Skeletal muscle tissue (tissue), 3 donors: ENCODE measurements at regions not wholly inside any gene's neighbourhood (a gene's known extent, or its start where the extent isn't known, plus 50 kb on each side); places are given as distances from the start of the nearest gene placed in this dataset.

Source experiments
- H3K27ac ChIP-seq: one replicate; pipeline ENCODE4 v1.7.0; 2013; ENCODE audit warnings: mild to moderate bottlenecking, low read depth, low read length, inconsistent platforms
- H3K27me3 ChIP-seq, 3 donors: one replicate each; pipeline ENCODE4 v1.7.0; 2013; ENCODE audit warnings: low read length in 3 of 3; ENCODE audit not compliant: control insufficient read depth in 3 of 3, insufficient read depth in 3 of 3
- H3K36me3 ChIP-seq, 3 donors: one replicate each; pipeline ENCODE4 v1.7.0; 2013; ENCODE audit warnings: low read length in 3 of 3; ENCODE audit not compliant: control insufficient read depth in 3 of 3, insufficient read depth in 3 of 3
- H3K4me1 ChIP-seq, 3 donors: one replicate each; pipeline ENCODE4 v1.7.0; 2013; ENCODE audit warnings: low read length in 3 of 3, mild to moderate bottlenecking in 3 of 3; ENCODE audit not compliant: control insufficient read depth in 3 of 3, insufficient read depth in 3 of 3
- H3K4me3 ChIP-seq, 3 donors: one replicate each; pipeline ENCODE4 v1.7.0; 2013; ENCODE audit warnings: low read length in 3 of 3
- H3K9ac ChIP-seq, 3 donors: one replicate each; pipeline ENCODE4 v1.7.0; 2013; ENCODE audit warnings: low read length in 3 of 3, mild to moderate bottlenecking in 3 of 3, moderate library complexity in 2 of 3, low read depth in 1 of 3
- H3K9me3 ChIP-seq, 3 donors: one replicate each; pipeline ENCODE4 v1.7.0; 2013; ENCODE audit warnings: low read length in 3 of 3; ENCODE audit not compliant: control insufficient read depth in 3 of 3
- donor health status: Osteomylitis.

DNA sequence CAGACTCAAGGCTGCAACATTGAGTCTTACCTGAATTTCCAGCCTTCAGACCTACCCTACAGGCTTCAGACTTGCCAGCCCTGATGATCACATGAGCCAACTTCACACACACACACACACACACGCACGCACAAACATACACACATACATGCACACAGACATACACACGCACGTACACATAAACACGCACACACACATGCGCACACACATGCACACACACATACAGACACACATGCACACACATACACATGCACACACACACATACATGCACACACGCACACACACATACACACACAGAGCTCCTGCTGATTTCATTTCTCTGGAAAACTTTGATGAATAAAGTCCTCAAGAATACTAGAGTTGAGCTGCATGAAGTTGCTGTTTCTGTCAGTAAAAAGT is 78.3 kb upstream of the SLC2A1 start:
- no peaks in the 10 kb centered on the region for H3K4me1 ChIP-seq
- H3K9ac ChIP-seq, result no peak overlapping the region
- peaks cover 0 to 2% (median 0%) of the 10 kb centered on the region in 3 donors for H3K27me3 ChIP-seq
- no peak overlapping the region for H3K27ac ChIP-seq
- H3K4me3 ChIP-seq, result no peak overlapping the region
- no peaks in the 10 kb centered on the region for H3K36me3 ChIP-seq
- H3K9me3 ChIP-seq, result no peaks in the 10 kb centered on the region

DNA sequence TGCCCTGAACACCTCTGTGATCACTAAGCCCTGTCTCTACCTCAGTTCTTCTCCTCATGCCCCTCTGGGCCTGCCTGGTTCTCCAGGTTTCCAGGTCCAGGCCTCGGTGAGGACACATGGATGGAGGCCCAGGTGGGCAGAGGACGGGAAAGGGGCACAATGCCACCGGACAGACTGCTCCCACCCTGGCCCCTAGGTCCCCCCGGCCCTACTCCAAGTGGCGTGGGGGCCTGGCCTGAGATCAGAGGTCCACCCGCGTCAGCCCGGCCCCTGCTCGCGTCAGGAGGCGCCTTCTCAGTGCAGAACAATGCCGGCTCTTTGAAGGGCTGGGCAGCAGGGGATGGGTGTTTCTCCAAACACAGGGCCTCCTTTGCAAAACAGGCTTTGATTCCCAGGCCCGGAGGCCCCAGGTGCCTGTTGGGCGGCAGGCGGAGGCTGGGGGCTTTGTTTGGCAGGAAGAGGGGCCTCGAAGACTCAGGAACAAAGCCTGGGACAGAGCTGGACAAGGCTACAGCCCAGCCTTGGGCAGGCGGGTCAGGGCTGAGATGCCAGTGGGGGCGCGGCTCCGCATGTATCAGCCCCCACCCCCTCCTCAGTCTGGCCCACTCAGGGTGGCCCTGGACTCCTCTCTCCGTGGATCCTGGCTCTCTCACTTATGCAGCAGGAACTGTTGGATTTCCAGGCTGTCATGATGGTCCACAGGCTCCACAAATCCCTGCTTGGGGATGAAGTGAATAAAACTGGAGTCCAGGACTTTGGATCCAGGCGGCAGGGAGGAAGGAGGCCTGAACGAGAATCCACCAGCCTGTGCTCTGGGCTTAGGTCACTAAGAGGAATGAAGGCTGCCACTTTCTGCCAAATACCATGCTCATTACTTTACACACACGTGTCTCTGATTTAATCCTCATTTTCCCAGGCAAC is 77.4 kb upstream of the SLC2A1 start:
- Histone ChIP-seq H3K4me3 (no peak overlapping the region), H3K9me3 (no peaks in the 10 kb centered on the region), H3K27ac (no peak overlapping the region), H3K9ac (no peak overlapping the region), H3K4me1 (no peaks in the 10 kb centered on the region), H3K36me3 (no peaks in the 10 kb centered on the region), H3K27me3 (peaks cover 0 to 2% (median 0%) of the 10 kb centered on the region in 3 donors)

DNA sequence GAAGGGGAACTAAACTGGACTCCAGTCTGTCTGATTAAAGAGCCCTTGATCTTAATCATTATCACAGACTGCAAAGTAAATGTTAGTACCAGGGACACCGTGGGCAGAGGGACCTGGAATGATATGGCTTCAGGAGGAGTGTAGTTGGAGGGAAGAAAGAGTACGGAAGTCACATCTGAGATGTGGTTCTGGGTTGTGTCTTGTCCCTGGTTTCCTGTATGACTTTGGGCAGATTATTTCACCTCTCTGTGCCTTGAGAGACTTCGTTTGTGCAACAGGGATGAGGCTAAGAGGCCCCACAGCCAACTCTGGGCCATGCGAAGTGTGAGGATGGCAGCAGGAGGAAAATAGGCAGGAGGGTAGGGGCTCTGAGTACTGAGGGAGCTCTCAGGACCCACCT is 76.1 kb upstream of the SLC2A1 start:
- Histone ChIP-seq H3K9ac (no peak overlapping the region), H3K27ac (no peak overlapping the region), H3K9me3 (no peaks in the 10 kb centered on the region), H3K36me3 (no peaks in the 10 kb centered on the region), H3K4me1 (no peaks in the 10 kb centered on the region), H3K4me3 (no peak overlapping the region), H3K27me3 (no peaks in the 10 kb centered on the region)

DNA sequence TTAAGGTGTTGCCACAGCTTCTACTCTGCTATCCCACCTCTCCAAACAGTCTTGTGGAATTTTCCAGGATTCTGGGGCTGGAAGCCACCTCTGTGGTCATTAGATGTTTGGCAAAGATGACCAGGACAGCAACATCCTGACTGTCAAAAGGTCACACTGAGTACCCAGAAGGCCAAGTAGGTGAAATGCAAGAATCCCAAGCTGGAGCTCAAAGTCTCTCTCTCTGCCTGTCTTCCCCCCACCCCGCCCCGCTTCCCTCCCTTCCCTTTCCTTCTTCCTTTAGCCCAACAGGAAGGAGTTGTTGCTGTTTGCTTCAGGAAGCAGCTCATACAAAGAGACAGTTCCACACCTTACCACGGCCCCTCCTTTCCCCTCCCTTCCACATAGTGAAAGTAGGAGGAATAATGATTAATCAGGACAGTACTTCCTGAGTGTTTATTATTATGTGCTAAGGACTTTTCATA is 75.6 kb upstream of the SLC2A1 start:
- peaks cover 0 to 3% (median 0%) of the 10 kb centered on the region in 3 donors for H3K27me3 ChIP-seq
- H3K36me3 ChIP-seq, result no peaks in the 10 kb centered on the region
- H3K4me3 ChIP-seq, result no peak overlapping the region
- H3K27ac ChIP-seq, result no peak overlapping the region
- no peaks in the 10 kb centered on the region for H3K9me3 ChIP-seq
- H3K9ac ChIP-seq, result no peak overlapping the region
- H3K4me1 ChIP-seq, result no peaks in the 10 kb centered on the region

DNA sequence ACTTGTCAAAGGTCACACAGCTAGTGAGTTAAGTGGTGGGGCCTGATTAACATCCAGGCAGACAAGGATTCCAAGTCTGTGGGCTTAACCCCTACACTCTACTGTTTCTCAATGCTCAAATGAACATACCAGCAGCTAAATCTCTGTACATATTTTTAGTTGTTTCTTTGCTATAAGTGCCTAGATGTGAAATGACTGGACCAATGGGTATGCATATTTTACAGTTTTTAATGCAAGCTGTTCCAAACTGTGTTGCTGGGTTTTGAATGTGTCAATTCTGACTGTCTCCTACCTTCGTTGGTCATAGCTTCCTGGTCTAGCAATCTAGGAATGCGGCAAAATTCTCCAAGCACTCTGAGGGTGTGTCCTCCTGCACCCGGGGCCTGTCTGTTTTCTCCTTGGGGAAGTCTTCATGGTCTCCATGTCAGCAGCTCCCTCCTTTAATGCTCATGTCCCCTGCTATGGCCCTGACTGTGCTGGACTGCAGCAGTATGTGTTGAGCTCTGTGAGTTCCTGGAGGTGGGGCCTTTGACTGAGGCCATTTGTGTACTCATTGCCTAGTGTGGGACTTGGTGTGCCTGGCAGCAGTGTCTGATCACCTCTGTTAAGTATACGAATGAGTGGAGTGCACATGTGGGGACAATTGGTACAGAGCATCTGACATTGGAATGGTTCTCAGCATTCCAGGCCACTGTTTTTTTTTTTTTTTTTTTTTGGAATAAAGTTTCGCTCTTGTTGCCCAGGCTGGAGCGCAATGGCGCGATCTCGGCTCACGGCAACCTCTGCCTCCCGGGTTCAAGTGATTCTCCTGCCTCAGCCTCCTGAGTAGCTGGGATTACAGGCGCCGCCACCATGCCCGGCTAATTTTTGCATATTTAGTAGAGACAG is 72.9 kb upstream of the SLC2A1 start:
- no peak overlapping the region for H3K9ac ChIP-seq
- H3K27me3 ChIP-seq, result peaks cover 0 to 8% (median 5%) of the 10 kb centered on the region in 3 donors
- no peaks in the 10 kb centered on the region for H3K9me3 ChIP-seq
- no peak overlapping the region for H3K27ac ChIP-seq
- no peaks in the 10 kb centered on the region for H3K36me3 ChIP-seq
- no peaks in the 10 kb centered on the region for H3K4me1 ChIP-seq
- no peak overlapping the region for H3K4me3 ChIP-seq

DNA sequence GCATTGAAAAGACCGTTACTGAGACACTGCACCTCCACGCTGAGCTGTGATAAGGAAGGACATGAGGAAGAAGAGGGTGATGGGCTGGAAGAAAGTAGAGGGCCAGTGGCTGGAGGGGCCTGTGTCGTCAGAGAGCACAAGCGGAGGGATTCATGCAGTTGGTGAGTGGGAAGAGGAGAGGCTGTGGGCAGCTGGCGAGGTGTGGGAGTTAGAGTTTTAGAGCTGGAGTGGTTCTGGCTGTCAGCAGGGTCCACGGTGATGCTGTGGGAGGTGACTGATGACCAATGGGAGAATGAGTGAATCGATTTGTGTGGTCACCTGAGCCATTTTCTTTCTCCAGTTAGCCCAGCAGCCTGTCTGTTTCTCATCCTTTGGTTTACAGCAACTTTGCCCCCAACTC is 66.2 kb upstream of the SLC2A1 start:
- H3K9me3 ChIP-seq, result no peaks in the 10 kb centered on the region
- H3K4me3 ChIP-seq, result no peak overlapping the region
- H3K27ac ChIP-seq, result no peak overlapping the region
- H3K36me3 ChIP-seq, result no peaks in the 10 kb centered on the region
- H3K27me3 ChIP-seq, result peaks cover 10 to 16% (median 11%) of the 10 kb centered on the region in 3 donors
- no peak overlapping the region for H3K9ac ChIP-seq
- H3K4me1 ChIP-seq, result no peaks in the 10 kb centered on the region

DNA sequence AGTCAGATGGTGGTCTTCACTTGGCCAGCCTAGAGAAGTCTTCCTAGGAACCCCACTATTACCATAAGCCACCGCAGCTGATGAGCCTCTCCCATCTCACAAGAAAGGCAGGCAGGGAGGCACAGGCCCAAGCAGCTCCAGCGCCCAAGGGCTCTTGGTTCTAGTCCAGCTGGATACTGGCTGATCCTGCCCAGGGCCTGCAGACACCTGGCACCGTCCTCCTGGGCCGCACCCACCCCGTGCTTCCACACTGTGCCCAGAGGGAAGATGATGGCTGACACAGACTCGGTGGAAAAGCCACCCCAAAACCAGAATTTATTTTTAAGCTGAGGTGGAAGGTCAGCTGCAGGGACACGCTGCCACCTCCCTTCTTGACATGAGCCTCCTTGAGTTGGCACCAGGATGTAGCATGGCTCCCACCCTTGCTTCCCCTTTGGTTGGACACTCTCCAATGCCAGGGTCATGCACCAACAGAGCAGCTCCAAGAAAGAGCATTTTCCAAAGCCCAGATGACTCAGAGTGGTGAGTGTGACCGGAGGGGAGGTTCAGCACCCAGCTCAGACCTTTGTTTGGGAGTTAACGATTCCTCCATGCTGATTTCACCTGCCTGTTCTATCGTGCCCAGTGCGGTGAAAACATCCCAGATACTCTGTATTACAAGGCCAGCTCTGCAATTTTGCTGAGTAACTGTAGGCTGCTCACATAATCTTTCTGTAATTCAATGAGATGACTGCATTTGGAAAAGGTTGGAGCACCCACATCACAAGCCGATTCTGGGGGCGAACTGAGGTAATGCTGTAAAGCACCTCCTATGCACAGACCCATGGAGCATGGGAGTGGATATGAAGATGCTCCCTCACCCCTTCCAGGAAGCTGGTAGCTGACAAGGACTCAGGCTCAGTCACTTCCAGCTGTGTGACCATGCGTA is 63.1 kb upstream of the SLC2A1 start:
- Histone ChIP-seq H3K9ac (peak overlapping the region in 1 of 3 donors; percentile 8), H3K4me1 (no peaks in the 10 kb centered on the region), H3K9me3 (no peaks in the 10 kb centered on the region), H3K27me3 (peaks cover 8 to 10% (median 9%) of the 10 kb centered on the region in 3 donors), H3K27ac (no peak overlapping the region), H3K36me3 (no peaks in the 10 kb centered on the region), H3K4me3 (no peak overlapping the region)

DNA sequence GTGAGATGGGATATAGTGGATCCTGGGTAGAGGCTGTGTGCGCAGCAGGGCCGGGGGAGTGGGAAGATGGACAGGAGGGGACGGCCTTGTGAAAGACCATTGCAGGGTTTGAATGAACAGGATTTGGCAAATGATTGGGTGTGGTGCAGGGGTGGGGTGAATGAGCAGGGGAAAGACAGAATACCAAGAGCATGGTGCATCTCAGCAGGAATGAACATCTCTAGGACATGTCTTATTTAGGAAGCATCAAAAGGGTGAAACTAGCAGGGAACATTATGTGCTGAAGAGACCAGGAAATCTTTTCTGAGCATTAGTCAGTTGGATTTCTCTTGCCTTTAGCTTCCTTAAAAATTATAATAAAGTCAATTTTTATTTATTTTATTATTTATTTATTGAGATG is 60.6 kb upstream of the SLC2A1 start:
- Histone ChIP-seq H3K4me3 (no peak overlapping the region), H3K27ac (no peak overlapping the region), H3K36me3 (no peaks in the 10 kb centered on the region), H3K9me3 (no peaks in the 10 kb centered on the region), H3K9ac (no peak overlapping the region), H3K27me3 (peaks cover 6 to 9% (median 8%) of the 10 kb centered on the region in 3 donors), H3K4me1 (no peaks in the 10 kb centered on the region)

DNA sequence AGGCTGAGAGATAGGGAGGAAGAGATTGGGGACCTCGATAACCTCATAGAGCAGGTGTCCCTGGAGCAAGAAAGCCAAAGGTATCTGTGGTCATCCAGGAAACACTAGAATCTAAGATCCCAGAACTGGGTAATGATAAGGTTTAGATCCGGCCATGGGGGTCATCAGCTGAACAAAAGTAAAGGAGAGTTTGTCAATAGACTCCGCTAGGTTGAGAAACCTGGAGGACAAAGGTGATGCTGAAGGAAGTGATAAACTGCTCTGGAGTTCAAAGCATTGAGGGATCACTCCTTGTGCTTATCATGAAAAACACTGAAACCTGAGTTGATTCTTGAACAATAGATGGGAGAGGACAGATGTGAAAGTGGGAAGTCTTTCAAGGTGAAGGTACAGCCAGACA is 59.5 kb upstream of the SLC2A1 start:
- Histone ChIP-seq H3K9ac (no peak overlapping the region), H3K4me1 (no peaks in the 10 kb centered on the region)

More for the DNA sequence above, 59.5 kb upstream of the SLC2A1 start:
- Histone ChIP-seq H3K36me3 (no peaks in the 10 kb centered on the region), H3K4me3 (no peak overlapping the region), H3K27ac (no peak overlapping the region), H3K9me3 (no peaks in the 10 kb centered on the region), H3K27me3 (peaks cover 8 to 13% (median 12%) of the 10 kb centered on the region in 3 donors)
